Uterus (tissue), 2 donors: ENCODE measurements at regions not wholly inside any gene's neighbourhood (a gene's known extent, or its start where the extent isn't known, plus 50 kb on each side); places are given as distances from the start of the nearest gene placed in this dataset.

Source experiments
- POLR2A ChIP-seq, 2 donors: fragments of 450-650 bp; IDR thresholded peaks; one replicate each; pipeline ENCODE4 v1.6.1; 2016; ENCODE audit warnings: antibody characterized with exemption in 2 of 2, mild to moderate bottlenecking in 1 of 2, moderate library complexity in 1 of 2
- TF ChIP-seq, protein P1 (sequence below), 4 experiments: fragments of 200-600 bp in 2 of 4; fragments of 450-650 bp in 2 of 4; sonication (generic) in 2 of 4; IDR thresholded peaks; one replicate each; pipeline ENCODE4 v1.5.1; 2016 to 2019; ENCODE audit warnings: antibody characterized with exemption in 4 of 4, mild to moderate bottlenecking in 2 of 4, moderate library complexity in 1 of 4

DNA sequence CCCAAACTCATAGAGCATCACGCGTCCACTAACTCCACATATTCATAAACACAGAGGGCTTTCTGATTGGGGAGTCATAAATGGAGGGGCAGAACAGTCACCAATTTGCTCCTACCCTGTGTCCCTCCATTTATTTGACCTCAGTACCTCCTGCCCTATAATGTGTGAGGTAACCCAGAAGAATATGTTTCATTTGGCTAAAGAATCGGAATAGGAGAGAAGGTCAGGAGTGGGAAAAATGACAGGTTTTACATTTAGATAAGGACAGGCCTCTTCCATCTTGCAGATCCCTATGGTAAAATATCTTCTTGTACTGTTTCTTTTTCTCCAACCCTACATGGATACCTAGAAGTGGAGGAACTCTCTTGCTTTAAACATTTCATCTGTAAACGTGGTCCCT lies 578.0 kb downstream of the TUSC7 start:
- TF ChIP-seq, protein P1, sequence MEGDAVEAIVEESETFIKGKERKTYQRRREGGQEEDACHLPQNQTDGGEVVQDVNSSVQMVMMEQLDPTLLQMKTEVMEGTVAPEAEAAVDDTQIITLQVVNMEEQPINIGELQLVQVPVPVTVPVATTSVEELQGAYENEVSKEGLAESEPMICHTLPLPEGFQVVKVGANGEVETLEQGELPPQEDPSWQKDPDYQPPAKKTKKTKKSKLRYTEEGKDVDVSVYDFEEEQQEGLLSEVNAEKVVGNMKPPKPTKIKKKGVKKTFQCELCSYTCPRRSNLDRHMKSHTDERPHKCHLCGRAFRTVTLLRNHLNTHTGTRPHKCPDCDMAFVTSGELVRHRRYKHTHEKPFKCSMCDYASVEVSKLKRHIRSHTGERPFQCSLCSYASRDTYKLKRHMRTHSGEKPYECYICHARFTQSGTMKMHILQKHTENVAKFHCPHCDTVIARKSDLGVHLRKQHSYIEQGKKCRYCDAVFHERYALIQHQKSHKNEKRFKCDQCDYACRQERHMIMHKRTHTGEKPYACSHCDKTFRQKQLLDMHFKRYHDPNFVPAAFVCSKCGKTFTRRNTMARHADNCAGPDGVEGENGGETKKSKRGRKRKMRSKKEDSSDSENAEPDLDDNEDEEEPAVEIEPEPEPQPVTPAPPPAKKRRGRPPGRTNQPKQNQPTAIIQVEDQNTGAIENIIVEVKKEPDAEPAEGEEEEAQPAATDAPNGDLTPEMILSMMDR (IDR thresholded peaks at IDR 0.05): no peak
- TF ChIP-seq POLR2A (IDR thresholded peaks at IDR 0.05): no peak
